H4 (cell line): ENCODE measurements at regions not wholly inside any gene's neighbourhood (a gene's known extent, or its start where the extent isn't known, plus 50 kb on each side); places are given as distances from the start of the nearest gene placed in this dataset.

Experiments used
- DNase-seq: peaks from one replicate; pipeline ENCODE4 v3.0.0-alpha.2; 2015; ENCODE audit warnings: low spot score

GRCh38 chr1:185368913-185369491, 52.0 kb upstream of the IVNS1ABP start:
- no peak for DNase-seq

GRCh38 chr1:185368313-185368855, 51.3 kb upstream of the IVNS1ABP start:
- DNase-seq, result no peak

GRCh38 chr1:185367218-185367617, 50.2 kb upstream of the IVNS1ABP start:
- DNase-seq, result no peak
